COLO829 (cell line): ENCODE measurements at regions not wholly inside any gene's neighbourhood (a gene's known extent, or its start where the extent isn't known, plus 50 kb on each side); places are given as distances from the start of the nearest gene placed in this dataset.
A peak's percentile ranks its signal among the peaks of the same experiment; 100 is the strongest.

Experiments used
- DNase-seq: peaks from one replicate; pipeline ENCODE4 v3.0.0; 2012; ENCODE audit warnings: low spot score

GRCh38 chr19:46546194-46546896, 50.7 kb upstream of the PNMA8B start:
- DNase-seq, result peak; percentile 35

DNA sequence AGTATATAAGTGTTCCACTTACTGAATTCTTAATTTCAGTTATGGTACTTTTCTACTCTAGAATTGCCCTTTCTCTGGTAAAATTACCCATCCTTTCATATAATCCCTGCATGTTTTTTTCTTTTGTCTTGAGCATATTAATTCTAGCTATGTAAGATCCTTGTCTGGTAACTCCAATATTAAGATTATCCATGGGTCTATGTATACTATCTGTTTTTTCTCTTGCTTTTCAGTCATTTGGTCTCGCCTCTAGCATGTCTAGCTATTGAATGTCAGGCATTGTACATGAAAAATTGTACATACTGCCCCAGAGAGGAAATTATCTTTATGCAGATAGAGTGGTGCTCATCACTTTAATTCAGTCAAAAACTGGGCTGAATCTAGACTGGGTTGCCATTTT, 50.4 kb upstream of the CALM3 start:
- no peak for DNase-seq

DNA sequence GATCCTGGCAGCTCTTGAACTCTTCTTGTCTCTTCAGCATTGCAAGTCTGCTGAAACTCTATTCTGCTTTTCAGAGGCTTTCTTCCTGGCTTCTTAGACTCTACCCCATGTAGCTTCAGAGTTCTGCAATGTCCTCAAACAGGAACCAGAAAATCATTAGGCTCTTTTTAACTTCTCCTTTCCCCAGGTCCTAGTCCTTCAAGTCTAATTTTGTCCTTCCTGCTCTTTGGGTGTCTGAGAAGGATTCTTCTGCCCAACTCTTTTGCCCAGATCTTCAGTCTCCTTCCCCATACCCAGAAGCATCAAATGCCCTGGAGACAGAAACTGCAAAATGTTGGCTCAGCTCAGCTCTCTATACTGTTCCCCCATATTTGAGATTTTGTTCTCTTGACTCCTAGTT, 50.0 kb upstream of the CALM3 start:
- DNase-seq, result no peak
